Naive B cell (primary cell): ENCODE measurements at regions not wholly inside any gene's neighbourhood (a gene's known extent, or its start where the extent isn't known, plus 50 kb on each side); places are given as distances from the start of the nearest gene placed in this dataset.

ENCODE experiments used
- ATAC-seq, 2 donors: fragments of 150-1000 bp; cut with Tn5 transposase; 2 replicates each; pipeline ENCODE4 v1.10.0; 2021; ENCODE audit warnings: low read depth in 2 of 2, mild to moderate bottlenecking in 2 of 2, moderate library complexity in 2 of 2
- DNase-seq: peaks from one replicate; pipeline ENCODE4 v3.0.0; 2022
- H3K27ac Mint-ChIP-seq, 6 donors: one replicate each; pipeline ENCODE4 v1.8.0; 2020 to 2022; ENCODE audit warnings: mild to moderate bottlenecking in 6 of 6, mixed read lengths in 6 of 6, moderate library complexity in 5 of 6, inconsistent platforms in 2 of 6
- H3K27me3 Mint-ChIP-seq, 3 donors: one replicate each; pipeline ENCODE4 v1.8.0; 2021 to 2022; ENCODE audit warnings: mixed read lengths in 3 of 3, mild to moderate bottlenecking in 1 of 3
- H3K36me3 Mint-ChIP-seq, 2 donors: one replicate each; pipeline ENCODE4 v1.8.0; 2020 to 2022; ENCODE audit warnings: mixed read lengths in 2 of 2, inconsistent platforms in 1 of 2, mild to moderate bottlenecking in 1 of 2
- H3K4me1 Mint-ChIP-seq, 3 donors: one replicate each; pipeline ENCODE4 v1.8.0; 2020 to 2022; ENCODE audit warnings: mixed read lengths in 3 of 3, inconsistent platforms in 1 of 3, mild to moderate bottlenecking in 1 of 3, moderate library complexity in 1 of 3
- H3K4me3 Mint-ChIP-seq, 8 donors: one replicate each; pipeline ENCODE4 v1.8.0; 2020 to 2022; ENCODE audit warnings: mild to moderate bottlenecking in 8 of 8, mixed read lengths in 8 of 8, moderate library complexity in 8 of 8, inconsistent platforms in 2 of 8
- H3K9me3 Mint-ChIP-seq, 7 donors: one replicate each; pipeline ENCODE4 v1.8.0; 2020 to 2022; ENCODE audit warnings: mixed read lengths in 7 of 7, mild to moderate bottlenecking in 5 of 7, inconsistent platforms in 2 of 7, moderate library complexity in 1 of 7

DNA sequence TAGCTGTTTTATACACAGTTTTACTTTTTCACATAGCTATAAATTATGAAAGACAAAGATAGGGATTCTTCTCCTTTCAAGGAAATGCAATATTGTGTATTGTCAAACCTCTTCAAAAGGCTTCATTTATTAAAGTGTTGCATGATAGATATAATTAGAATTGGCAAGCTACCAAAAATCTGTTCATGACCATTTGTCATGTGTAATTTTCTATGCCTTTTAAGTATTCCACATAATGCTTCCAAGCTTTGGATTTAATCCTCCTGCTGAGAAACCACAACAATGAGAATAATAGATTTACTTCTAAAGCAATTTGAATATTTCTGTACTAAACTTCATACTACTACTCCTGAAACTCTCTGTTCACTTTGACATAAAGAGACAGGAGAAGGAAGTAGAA, 403.2 kb upstream of the CCDC179 start:
- Mint-ChIP-seq H3K4me1 (no peaks in the 10 kb centered on the region), H3K27ac (no peak overlapping the region), H3K4me3 (no peak overlapping the region), H3K27me3 (no peaks in the 10 kb centered on the region), H3K9me3 (peaks cover 0 to 9% (median 0%) of the 10 kb centered on the region in 7 donors), H3K36me3 (no peaks in the 10 kb centered on the region)
- ATAC-seq (no peak), DNase-seq (no peak)

- Mint-ChIP-seq H3K27me3 (no peaks in the 10 kb centered on the region), H3K27ac (no peak overlapping the region), H3K9me3 (peaks cover 0 to 12% (median 5%) of the 10 kb centered on the region in 7 donors), H3K4me3 (no peak overlapping the region), H3K4me1 (no peaks in the 10 kb centered on the region), H3K36me3 (no peaks in the 10 kb centered on the region)
- no peak for ATAC-seq
- DNase-seq, result no peak
Measured at GRCh38 chr11:23272095-23272494, 411.8 kb upstream of the CCDC179 start.

DNA sequence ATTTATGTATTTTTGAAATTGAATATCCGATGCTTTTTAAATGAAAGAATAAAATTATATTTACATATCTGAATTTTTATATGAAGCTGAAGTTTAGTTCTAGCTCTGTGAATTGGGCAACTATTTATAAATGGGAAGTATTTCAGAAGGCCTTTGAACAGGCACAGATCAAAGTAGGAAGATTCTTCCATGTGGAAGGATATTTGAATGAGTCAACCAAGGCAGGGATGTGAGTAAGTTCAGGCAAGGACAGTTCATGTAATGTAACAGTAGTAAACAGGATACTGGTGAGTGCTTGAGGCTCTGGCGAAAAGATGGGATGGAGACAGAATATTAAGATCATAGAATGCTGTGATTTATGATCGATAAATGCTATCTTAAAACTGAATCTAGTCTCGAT, 417.8 kb upstream of the CCDC179 start:
- Mint-ChIP-seq H3K9me3 (peaks cover 0 to 6% (median 1%) of the 10 kb centered on the region in 7 donors), H3K27ac (no peak overlapping the region), H3K27me3 (no peaks in the 10 kb centered on the region), H3K4me1 (no peaks in the 10 kb centered on the region), H3K4me3 (no peak overlapping the region), H3K36me3 (no peaks in the 10 kb centered on the region)
- ATAC-seq (no peak), DNase-seq (no peak)

GRCh38 chr11:23280088-23280487, 419.8 kb upstream of the CCDC179 start:
- Mint-ChIP-seq H3K4me1 (no peaks in the 10 kb centered on the region), H3K36me3 (no peaks in the 10 kb centered on the region), H3K9me3 (peaks cover 0 to 4% (median 0%) of the 10 kb centered on the region in 7 donors), H3K4me3 (no peak overlapping the region), H3K27me3 (no peaks in the 10 kb centered on the region), H3K27ac (no peak overlapping the region)
- ATAC-seq (no peak), DNase-seq (no peak)

DNA sequence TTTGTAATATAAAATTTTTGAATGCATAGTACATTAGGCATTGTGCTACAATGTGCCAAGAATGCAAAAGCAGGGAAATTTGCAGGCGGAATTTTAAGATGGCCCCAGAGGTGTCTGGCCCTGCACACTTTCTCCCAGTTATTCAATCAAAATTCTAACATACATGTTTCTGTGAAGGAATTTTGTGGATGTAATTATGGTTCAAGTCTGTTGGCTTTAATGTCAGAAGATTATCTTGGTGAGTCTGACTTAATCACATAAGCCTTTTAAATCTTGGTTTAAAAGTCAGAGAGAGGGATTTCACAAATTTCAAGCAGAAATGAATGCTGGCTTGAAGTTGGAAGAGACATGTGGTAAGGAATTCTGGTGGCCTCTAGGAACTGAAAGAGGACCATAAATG, 423.4 kb upstream of the CCDC179 start:
- Mint-ChIP-seq H3K27me3 (no peaks in the 10 kb centered on the region), H3K9me3 (peaks cover 0 to 3% (median 0%) of the 10 kb centered on the region in 7 donors), H3K36me3 (no peaks in the 10 kb centered on the region), H3K4me3 (no peak overlapping the region), H3K27ac (no peak overlapping the region), H3K4me1 (no peaks in the 10 kb centered on the region)
- ATAC-seq, result no peak
- no peak for DNase-seq

DNA sequence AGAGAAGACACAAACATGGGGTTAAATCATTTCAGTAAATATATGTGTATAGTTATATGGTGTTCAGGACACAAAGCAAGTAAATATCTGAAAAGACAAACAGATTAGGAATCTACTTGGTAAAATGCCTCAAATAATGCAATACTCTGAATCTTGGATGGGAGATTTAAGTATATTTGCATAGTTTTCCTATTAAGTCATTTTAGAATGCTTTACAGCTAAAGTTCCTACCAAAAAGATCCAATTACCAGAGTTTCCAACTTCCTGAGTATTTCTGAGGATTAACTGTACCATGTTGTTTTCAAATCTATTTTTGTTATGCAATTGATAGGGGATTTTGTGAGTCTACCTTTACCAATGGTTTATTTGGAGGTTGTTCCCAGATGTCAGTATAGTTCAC, 424.4 kb upstream of the CCDC179 start:
- H3K4me3 Mint-ChIP-seq, result no peak overlapping the region
- H3K9me3 Mint-ChIP-seq, result peaks cover 0 to 3% (median 0%) of the 10 kb centered on the region in 7 donors
- no peak overlapping the region for H3K27ac Mint-ChIP-seq
- H3K27me3 Mint-ChIP-seq, result no peaks in the 10 kb centered on the region
- no peak for DNase-seq
- H3K36me3 Mint-ChIP-seq, result no peaks in the 10 kb centered on the region
- no peak for ATAC-seq
- H3K4me1 Mint-ChIP-seq, result no peaks in the 10 kb centered on the region

DNA sequence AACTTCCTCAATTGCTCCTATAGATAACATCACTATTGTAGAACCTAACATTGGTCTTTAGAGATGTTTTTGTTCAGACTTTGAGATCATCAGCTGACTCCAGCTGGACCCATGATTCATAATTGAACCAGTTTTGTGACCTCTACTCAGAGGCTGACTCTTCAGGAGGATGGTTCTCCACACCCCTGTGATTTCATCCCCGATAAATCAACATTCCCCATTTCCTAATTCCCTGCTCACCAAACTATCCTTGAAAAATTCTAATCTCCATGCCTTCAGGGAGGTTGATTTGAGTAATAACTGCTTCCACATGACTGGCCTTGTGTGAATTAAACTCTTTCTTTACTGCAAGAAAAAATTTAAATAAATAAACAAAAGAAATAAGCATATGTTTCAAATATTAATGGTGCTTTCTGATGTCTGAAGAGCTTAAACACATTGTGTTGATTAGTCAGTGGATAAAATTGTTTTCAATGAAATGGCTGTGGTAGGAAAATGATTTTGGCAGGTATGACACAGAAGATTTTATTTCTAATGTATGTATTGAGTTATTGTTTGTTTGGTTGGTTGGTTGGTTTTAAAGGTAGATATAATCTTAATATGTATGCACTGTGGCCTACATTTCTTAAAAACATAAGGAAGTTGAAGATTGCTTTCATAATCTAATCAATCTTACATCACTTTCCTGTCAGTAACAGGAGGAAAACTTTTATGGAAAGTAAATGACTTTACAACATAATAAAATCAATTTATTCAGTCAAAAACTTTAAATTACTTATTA, 427.9 kb upstream of the CCDC179 start:
- ATAC-seq (no peak), DNase-seq (no peak)
- Mint-ChIP-seq H3K27me3 (no peaks in the 10 kb centered on the region), H3K4me3 (no peak overlapping the region), H3K27ac (no peak overlapping the region), H3K9me3 (peaks cover 0 to 3% (median under 1%) of the 10 kb centered on the region in 7 donors), H3K36me3 (no peaks in the 10 kb centered on the region), H3K4me1 (no peaks in the 10 kb centered on the region)

DNA sequence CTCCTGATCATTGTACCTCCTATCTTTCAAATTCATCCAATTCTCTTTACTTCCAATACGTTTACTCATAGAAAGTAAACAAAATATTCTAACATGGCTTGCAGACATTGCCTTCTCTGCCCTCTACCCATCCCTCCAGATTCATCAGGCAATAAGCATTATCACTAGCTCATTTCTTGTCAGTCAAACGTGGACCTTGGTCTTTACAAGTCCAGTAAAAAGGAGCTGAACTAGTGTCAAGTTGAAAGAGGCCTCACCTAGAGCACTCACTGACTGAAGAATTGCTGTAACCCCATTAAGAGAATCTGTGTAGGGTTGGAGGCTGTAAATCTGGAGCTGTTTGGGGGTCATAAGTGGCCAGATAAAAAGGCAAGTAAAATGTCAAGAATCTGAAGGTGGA, 435.0 kb upstream of the CCDC179 start:
- H3K36me3 Mint-ChIP-seq, result no peaks in the 10 kb centered on the region
- DNase-seq, result no peak
- no peak for ATAC-seq
- no peaks in the 10 kb centered on the region for H3K4me1 Mint-ChIP-seq
- peaks cover 0 to 6% (median 2%) of the 10 kb centered on the region in 7 donors for H3K9me3 Mint-ChIP-seq
- H3K27me3 Mint-ChIP-seq, result no peaks in the 10 kb centered on the region
- no peak overlapping the region for H3K4me3 Mint-ChIP-seq
- no peak overlapping the region for H3K27ac Mint-ChIP-seq

- Mint-ChIP-seq H3K4me3 (no peak overlapping the region), H3K27ac (no peak overlapping the region), H3K4me1 (no peaks in the 10 kb centered on the region), H3K27me3 (no peaks in the 10 kb centered on the region), H3K36me3 (no peaks in the 10 kb centered on the region), H3K9me3 (peaks cover 5 to 13% (median 9%) of the 10 kb centered on the region in 7 donors)
- DNase-seq (no peak), ATAC-seq (no peak)
Measured at GRCh38 chr11:23308041-23308440, 447.8 kb upstream of the CCDC179 start.

DNA sequence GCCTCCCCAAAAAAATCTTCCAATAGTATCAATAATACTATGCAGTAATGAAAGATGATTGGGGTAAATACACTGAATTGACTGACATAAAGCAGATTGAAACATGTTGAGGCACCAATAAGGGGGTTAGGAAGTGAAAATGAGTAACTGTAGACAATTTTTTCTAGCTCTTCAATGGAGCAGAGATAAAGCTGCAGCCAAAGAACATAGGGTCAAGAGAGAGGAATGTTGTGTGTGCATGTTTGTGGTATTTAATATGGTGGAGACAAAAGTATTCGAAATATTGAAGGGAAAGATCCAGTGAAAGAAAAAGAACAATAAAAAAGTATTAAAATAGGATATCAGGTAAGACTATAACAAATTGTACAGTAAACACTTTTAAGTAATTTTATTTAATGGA, 450.0 kb upstream of the CCDC179 start:
- Mint-ChIP-seq H3K27me3 (no peaks in the 10 kb centered on the region), H3K9me3 (peaks cover 0 to 8% (median 4%) of the 10 kb centered on the region in 7 donors), H3K4me3 (no peak overlapping the region), H3K36me3 (no peaks in the 10 kb centered on the region), H3K4me1 (no peaks in the 10 kb centered on the region), H3K27ac (no peak overlapping the region)
- DNase-seq, result no peak
- ATAC-seq, result no peak

DNA sequence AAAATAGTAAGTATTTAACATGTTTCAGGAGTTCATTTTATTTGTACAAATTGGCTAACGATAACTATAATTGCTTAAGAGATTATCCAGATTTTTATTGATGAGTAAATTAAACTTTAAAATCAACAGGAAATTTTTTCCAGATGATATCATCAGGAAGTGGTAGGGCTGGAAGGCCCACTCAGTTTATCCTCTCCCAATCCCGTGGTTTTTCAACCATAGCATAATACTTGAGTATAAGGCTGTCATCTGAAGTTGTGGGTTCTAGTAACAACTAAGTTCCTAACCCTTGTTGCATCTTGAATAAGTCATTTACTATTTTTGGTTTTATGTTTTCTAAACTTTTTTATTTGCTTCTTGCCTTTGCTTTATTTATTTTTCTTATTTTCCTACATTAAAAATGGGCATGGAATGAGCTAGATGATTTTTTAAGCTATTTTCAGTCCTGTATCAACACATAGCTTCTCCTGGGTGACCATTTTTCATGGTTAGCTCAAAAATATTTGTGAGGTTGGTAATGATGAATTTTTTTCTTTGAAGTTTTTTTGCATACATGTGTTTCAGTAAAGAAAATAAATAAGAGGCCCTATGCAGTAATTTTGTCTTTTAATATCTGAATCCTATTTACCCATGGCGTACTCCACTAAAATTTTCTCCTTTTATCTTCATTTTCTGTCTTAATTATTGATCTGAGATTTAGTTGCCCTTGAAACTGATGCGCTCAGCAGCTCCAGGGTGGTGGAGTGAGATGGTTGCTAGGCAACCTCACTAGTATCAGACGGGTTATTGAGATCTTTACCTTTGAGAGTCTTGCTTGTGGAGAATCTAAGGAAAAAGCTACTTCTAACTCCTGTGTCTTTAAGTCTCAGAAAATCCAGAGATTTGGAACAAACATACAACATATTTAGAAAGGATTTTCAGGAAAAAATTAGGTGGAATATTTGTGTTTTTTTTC, 452.0 kb upstream of the CCDC179 start:
- ATAC-seq (no peak), DNase-seq (no peak)
- H3K36me3 Mint-ChIP-seq, result no peaks in the 10 kb centered on the region
- no peak overlapping the region for H3K4me3 Mint-ChIP-seq
- peaks cover 0 to 8% (median 2%) of the 10 kb centered on the region in 7 donors for H3K9me3 Mint-ChIP-seq
- no peak overlapping the region for H3K27ac Mint-ChIP-seq
- H3K4me1 Mint-ChIP-seq, result no peaks in the 10 kb centered on the region
- H3K27me3 Mint-ChIP-seq, result no peaks in the 10 kb centered on the region

GRCh38 chr11:23313001-23313400, 452.7 kb upstream of the CCDC179 start:
- H3K27ac Mint-ChIP-seq, result no peak overlapping the region
- H3K27me3 Mint-ChIP-seq, result no peaks in the 10 kb centered on the region
- no peak overlapping the region for H3K4me3 Mint-ChIP-seq
- no peaks in the 10 kb centered on the region for H3K36me3 Mint-ChIP-seq
- peaks cover 0 to 8% (median 3%) of the 10 kb centered on the region in 7 donors for H3K9me3 Mint-ChIP-seq
- DNase-seq, result no peak
- H3K4me1 Mint-ChIP-seq, result no peaks in the 10 kb centered on the region
- ATAC-seq, result no peak

DNA sequence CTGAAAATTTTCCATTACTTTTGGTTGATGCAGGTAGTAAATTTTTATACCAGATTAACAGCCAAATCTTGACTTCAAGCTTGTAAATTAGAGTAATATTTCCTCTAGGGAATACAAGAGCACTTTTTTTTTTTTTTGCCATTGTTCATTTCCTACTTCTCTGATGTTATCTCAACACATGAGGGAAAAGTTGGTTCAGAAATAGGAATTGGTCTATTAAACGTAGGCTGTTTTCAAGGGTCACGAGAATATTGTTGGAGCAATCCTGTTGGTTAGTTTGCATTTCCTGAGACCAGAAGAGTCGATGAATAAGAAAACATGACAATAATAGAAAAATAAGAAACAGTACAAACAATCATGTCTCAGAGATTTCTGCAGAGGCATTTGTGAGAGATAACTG, 453.9 kb upstream of the CCDC179 start:
- no peak overlapping the region for H3K4me3 Mint-ChIP-seq
- ATAC-seq, result no peak

DNA sequence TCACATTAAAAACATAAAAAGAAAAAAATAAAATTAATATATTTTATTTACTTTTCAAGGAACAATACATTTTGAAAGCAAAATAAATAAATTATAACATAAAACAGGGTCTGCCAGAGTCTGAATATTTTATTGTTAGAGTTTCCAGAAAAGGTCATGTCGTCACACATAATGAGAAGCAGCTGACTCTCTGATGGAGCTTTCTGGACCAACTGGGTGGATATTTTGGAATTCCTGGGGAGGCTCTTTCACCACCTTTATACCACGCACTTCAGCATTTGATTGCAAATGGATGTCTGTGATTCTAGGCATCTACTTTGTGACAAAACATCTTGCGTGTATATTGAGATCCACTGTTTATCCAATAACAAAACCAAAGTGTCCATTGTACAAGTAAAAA, 455.0 kb upstream of the CCDC179 start:
- peaks cover 0 to 13% (median 4%) of the 10 kb centered on the region in 7 donors for H3K9me3 Mint-ChIP-seq
- H3K27me3 Mint-ChIP-seq, result no peaks in the 10 kb centered on the region
- DNase-seq (no peak), ATAC-seq (no peak)
- no peaks in the 10 kb centered on the region for H3K36me3 Mint-ChIP-seq
- H3K4me3 Mint-ChIP-seq, result no peak overlapping the region
- H3K4me1 Mint-ChIP-seq, result no peaks in the 10 kb centered on the region
- no peak overlapping the region for H3K27ac Mint-ChIP-seq

More for the DNA sequence above, 453.9 kb upstream of the CCDC179 start:
- DNase-seq, result no peak
- no peaks in the 10 kb centered on the region for H3K36me3 Mint-ChIP-seq
- H3K4me1 Mint-ChIP-seq, result no peaks in the 10 kb centered on the region
- H3K9me3 Mint-ChIP-seq, result peaks cover 0 to 7% (median 3%) of the 10 kb centered on the region in 7 donors
- no peak overlapping the region for H3K27ac Mint-ChIP-seq
- no peaks in the 10 kb centered on the region for H3K27me3 Mint-ChIP-seq
